ENCODE measurements at regions not wholly inside any gene's neighbourhood (a gene's known extent, or its start where the extent isn't known, plus 50 kb on each side); places are given as distances from the start of the nearest gene placed in this dataset.

GRCh38 chr5:167894631-167895472, 396.6 kb upstream of the WWC1 start:
- CTCF ChIA-PET (ENCODE audit: low intra/inter-chr PET ratio, low total read pairs): no interaction called here
- no peak overlapping the region for H3K9ac ChIP-seq (ENCODE audit: insufficient read depth, low read depth, low read length)
- H3K4me2 ChIP-seq (ENCODE audit: low read depth, low read length): no peak overlapping the region
- intact Hi-C loops (cut with micrococcal nuclease; ENCODE audit: unreplicated experiment) (no loop called here), in situ Hi-C loops (cut with HindIII; ENCODE audit: extremely low pct_ligation_motif_present, low pct_unique_long_range_greater_than_20kb) (no loop called here)
- peak; percentile 73 for TF ChIP-seq HNRNPK (IDR thresholded peaks at IDR 0.05; ENCODE audit: low read depth, low read length, poor library complexity, severe bottlenecking)
- no peak for TF ChIP-seq CEBPB (IDR thresholded peaks at IDR 0.05; ENCODE audit: borderline replicate concordance, low read depth, low read length)
- no peak for ATAC-seq
- H4K20me1 ChIP-seq (ENCODE audit: insufficient read depth, low read length): no peaks in the 10 kb centered on the region
- no peaks in the 10 kb centered on the region for H3K79me2 ChIP-seq (ENCODE audit: insufficient read depth, low read length)
- 2% methylated on average over 4 of the region's 4 CpGs for WGBS (ENCODE audit: low lambda C conversion rate)
- no peak overlapping the region for H2AFZ ChIP-seq (ENCODE audit: low read length)
- H3K27ac ChIP-seq (ENCODE audit: extremely low read length, insufficient read depth, low read length): no peak overlapping the region
- POLR2A ChIA-PET: no interaction called here
- H3K4me3 ChIP-seq (replicated peaks in 1 of 3; ENCODE audit: insufficient read depth in 1 of 3, low read depth in 2 of 3, low read length in 3 of 3): no peak overlapping the region
- BruUV-seq (replicated peaks): no TSS peak
- FAIRE-seq: no peak
- DNase-seq (ENCODE audit: low spot score): no peak
- peaks cover 0 to 10% of the 10 kb centered on the region in 2 experiments; a peak in 1 of 5 replicates for H3K27me3 ChIP-seq (ENCODE audit: control insufficient read depth in 1 of 2, insufficient read depth in 2 of 2, low read length in 2 of 2)
- no peaks in the 10 kb centered on the region for H3K9me3 ChIP-seq (ENCODE audit: low read length)
- no peaks in the 10 kb centered on the region for H3K36me3 ChIP-seq (replicated peaks in 1 of 2; ENCODE audit: control insufficient read depth in 1 of 2, insufficient read depth in 2 of 2, low read length in 2 of 2)
- H3K4me1 ChIP-seq (ENCODE audit: insufficient read depth, low read length): no peaks in the 10 kb centered on the region

GRCh38 chr5:167895899-167896659, 395.4 kb upstream of the WWC1 start:
- no peak for FAIRE-seq
- no peaks in the 10 kb centered on the region for H3K79me2 ChIP-seq (ENCODE audit: insufficient read depth, low read length)
- no peak for ATAC-seq
- H3K9me3 ChIP-seq (ENCODE audit: low read length): no peaks in the 10 kb centered on the region
- H4K20me1 ChIP-seq (ENCODE audit: insufficient read depth, low read length): no peaks in the 10 kb centered on the region
- H2AFZ ChIP-seq (ENCODE audit: low read length): no peak overlapping the region
- H3K27me3 ChIP-seq (ENCODE audit: control insufficient read depth in 1 of 2, insufficient read depth in 2 of 2, low read length in 2 of 2): peaks cover 0 to 10% of the 10 kb centered on the region in 2 experiments; a peak in 1 of 5 replicates
- ChIA-PET CTCF (ENCODE audit: low intra/inter-chr PET ratio, low total read pairs) (no interaction called here), POLR2A (no interaction called here)
- no peak for DNase-seq (ENCODE audit: low spot score)
- H3K36me3 ChIP-seq (replicated peaks in 1 of 2; ENCODE audit: control insufficient read depth in 1 of 2, insufficient read depth in 2 of 2, low read length in 2 of 2): no peaks in the 10 kb centered on the region
- no peak overlapping the region for H3K4me2 ChIP-seq (ENCODE audit: low read depth, low read length)
- BruUV-seq (replicated peaks): no TSS peak
- in situ Hi-C loops (cut with HindIII; ENCODE audit: extremely low pct_ligation_motif_present, low pct_unique_long_range_greater_than_20kb): no loop called here
- intact Hi-C loops (cut with micrococcal nuclease; ENCODE audit: unreplicated experiment): no loop called here
- no peaks in the 10 kb centered on the region for H3K4me1 ChIP-seq (ENCODE audit: insufficient read depth, low read length)
- H3K27ac ChIP-seq (ENCODE audit: extremely low read length, insufficient read depth, low read length): no peak overlapping the region
- H3K4me3 ChIP-seq (replicated peaks in 1 of 3; ENCODE audit: insufficient read depth in 1 of 3, low read depth in 2 of 3, low read length in 3 of 3): no peak overlapping the region
- 11% methylated on average over 8 of the region's 8 CpGs for WGBS (ENCODE audit: low lambda C conversion rate)
- no peak overlapping the region for H3K9ac ChIP-seq (ENCODE audit: insufficient read depth, low read depth, low read length)
- TF ChIP-seq KDM2A (CRISPR knock-in tag; IDR thresholded peaks at IDR 0.05; ENCODE audit: borderline replicate concordance, low read depth) (no peak), FOXO4 (CRISPR knock-in tag; conservative IDR thresholded peaks at IDR 0.05) (no peak), TBP (CRISPR knock-in tag; IDR thresholded peaks at IDR 0.05) (no peak), GFI1 (CRISPR knock-in tag; IDR thresholded peaks at IDR 0.05; ENCODE audit: borderline replicate concordance) (no peak), LRRFIP1 (CRISPR knock-in tag; conservative IDR thresholded peaks at IDR 0.05) (no peak), ZBTB43 (CRISPR knock-in tag; conservative IDR thresholded peaks at IDR 0.05) (no peak), ZNF160 (CRISPR knock-in tag; IDR thresholded peaks at IDR 0.05) (no peak)
- TF ChIP-seq, protein P1, sequence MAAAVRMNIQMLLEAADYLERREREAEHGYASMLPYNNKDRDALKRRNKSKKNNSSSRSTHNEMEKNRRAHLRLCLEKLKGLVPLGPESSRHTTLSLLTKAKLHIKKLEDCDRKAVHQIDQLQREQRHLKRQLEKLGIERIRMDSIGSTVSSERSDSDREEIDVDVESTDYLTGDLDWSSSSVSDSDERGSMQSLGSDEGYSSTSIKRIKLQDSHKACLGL (CRISPR knock-in tag; IDR thresholded peaks at IDR 0.05): no peak
